Eye (tissue), 1 donor: ENCODE measurements at regions not wholly inside any gene's neighbourhood (a gene's known extent, or its start where the extent isn't known, plus 50 kb on each side); places are given as distances from the start of the nearest gene placed in this dataset.
"Not testable (repeated sequence)": the region's sequence is repeated elsewhere in the genome, so short reads cannot be mapped to it uniquely, and the experiment has no call there.

Source experiments
- DNase-seq: peaks from one replicate; pipeline ENCODE4 v3.0.0-alpha.2; 2015

DNA sequence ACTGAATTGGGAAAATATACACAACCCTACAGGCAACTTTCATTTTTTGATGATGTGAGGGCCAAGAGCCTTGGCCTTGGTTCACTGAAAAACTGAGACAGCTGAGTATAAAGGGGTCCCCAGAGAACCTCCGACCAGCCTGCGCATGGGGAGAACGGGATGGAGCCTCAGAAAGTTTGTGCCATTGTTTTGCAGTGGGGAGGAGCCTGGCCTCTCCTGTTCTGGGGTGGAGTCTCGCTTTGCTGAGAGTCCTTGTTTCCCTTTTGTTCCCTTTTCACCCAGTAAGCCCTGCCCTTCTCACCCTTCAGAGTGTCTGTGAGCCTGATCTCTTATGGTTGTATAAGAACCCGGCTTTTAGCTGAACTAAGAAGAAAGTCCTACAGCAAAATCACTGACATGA, 193.2 kb upstream of the AKR1E2 start:
- DNase-seq: no peak

DNA sequence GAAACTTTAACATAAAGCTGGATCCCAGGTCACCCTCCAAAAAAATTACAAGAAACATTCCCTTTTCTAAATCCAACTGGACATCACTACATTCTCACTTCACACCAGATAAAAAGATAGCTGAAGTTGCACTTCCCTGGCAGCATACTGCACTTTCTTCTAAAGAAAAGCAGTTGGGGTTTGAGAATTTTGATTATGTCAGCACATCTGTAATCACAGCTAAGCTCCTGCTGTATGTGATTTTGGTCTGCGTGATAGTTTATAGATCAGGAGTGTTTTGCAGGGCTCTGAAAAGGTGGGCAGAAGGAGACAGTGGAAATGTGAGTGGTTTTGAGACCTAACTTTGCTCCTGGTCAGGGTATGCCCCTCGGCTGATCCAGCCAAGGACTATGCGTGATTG, 199.1 kb upstream of the AKR1E2 start:
- no peak for DNase-seq

DNA sequence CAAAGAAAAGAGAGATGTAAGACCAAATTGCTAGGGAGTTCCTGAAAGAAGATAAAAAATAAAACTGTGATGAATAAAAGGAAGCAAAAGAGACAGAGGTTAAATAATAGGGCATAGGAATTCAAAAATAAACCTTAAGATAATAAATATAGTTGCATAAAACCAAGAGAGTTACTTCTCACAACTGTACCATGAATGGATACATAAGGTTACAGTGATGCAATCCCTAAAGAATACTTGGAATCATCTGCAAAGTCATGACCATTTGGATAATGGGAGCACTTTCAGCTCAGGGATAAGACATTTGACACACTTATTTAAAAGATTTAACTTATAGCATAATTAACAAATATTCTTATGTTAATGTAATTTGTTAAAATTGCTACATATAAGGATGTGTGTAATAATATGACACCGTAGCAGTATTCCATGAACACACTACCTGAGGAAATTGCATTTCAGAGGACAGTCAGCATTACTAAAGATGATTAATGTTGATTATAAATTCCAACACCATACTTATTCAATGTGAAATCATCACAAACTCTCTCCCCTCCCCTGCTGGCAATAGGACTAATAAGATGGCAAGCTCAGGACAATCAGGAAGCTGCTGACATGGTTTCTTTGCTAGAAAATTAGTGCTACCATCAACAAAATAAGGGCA, 202.1 kb upstream of the AKR1E2 start:
- DNase-seq: no peak

DNA sequence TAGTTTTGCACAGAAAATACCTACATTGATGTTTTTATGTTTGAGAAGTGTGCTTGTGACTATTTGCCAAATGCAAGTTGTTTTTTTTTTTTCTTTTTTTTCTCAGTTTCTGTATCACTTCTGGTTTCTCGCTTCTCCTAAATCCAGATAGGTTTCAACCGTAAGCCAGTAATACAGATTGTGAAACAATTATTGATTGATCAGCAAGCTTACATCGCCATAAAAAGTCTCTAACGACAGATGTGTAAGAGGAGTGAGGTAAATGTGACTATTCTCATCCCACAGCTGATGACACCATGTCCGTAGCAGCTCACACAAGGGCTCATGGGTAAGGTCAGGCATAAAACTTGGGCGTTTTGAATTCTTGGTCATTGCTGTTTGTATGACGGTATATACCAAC, 202.8 kb upstream of the AKR1E2 start:
- no peak for DNase-seq

DNA sequence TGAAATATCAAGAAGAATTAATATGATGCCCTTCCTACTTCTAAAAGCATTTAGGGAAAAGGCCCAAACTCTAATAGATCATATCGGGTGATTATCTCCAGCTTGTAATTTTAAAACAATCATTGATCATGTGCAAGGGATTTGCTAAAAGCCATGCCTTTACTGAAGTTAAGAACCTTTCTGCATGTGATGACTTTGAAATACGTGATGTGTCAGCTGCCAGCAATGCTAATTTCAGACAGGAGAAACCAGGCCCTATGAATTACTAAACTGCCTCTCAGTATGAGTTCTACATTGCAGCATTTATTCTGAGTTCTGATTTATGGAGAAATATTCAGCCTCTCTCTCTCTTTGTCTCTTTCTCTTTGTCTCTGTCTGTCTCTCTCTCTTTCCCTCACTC, 203.6 kb upstream of the AKR1E2 start:
- DNase-seq: no peak

DNA sequence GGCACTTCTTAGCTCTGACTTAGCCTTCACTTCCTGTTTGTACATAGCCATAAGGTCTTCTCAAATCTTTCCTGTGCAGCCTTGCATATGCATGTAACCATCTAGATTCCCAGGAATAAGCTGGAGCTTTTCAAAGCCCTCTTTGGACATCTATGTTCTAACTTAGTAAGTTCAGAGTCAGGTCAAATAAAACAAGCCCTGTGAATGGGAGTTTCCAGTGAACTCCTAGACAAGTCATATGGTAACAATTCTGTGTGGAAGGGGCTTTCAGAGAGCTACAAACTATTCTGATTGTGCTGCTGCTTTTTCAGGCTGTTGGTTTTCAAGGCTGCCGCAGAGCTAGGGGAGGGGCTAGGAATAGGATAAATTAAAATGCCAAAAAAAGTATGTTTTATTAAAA, 208.4 kb upstream of the AKR1E2 start:
- no peak for DNase-seq

DNA sequence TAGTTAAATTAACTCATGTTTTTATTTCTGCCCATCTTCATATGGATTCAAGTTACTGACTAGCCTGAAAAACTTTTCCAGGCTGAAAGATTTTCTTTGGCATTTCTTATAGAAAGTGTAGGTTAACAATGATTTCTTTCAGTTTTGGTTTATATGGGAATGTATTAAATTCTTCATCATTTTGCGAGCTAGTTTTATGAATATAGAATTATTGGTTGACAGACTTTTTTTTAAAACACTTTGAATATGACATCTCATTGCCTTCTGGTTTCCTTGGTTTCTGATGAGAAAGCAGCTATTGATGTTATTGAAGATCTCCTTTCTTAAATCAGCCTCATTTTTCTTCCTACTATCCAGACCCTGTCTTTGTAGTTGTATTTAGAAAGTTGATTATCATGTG, 211.0 kb upstream of the AKR1E2 start:
- DNase-seq: no peak

DNA sequence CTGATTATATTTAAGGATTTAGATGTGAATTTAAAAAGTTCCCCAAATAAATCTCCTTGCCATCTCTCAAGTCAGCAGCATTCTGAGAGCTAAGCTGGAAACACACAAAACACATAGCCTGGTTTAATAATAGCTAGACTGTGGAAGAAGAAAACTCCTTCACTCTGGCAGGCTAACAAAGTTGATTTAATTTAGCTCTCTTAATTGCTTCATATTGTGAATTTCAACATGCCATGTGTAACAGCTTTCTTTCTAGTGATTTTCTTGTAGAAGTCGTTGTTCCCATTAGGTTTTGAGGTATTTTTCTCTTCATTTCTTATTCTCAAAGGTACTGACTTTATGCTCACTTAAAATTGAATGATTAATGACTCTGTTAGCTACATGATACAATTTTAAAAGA, 216.8 kb upstream of the AKR1E2 start:
- DNase-seq: no peak

DNA sequence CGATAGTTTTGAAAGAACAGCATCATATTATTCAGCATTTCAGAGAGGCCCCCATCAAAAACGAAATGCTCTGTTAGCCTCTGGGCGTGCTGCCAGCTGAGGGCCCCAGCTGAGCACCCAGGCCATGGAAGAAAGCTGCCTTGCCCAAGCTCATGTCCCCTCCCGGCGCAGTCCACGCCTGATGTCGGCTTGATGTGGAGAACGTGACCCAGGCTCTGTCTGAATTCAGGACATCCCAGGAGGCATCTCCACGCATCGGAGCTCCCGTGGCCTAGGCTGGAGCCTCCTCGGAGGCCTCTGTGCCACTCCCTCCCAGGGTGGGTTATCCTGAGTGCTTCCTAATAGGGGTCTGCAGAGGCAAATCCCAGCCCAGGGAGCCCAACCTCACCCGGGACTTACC, 218.3 kb upstream of the AKR1E2 start:
- no peak for DNase-seq

DNA sequence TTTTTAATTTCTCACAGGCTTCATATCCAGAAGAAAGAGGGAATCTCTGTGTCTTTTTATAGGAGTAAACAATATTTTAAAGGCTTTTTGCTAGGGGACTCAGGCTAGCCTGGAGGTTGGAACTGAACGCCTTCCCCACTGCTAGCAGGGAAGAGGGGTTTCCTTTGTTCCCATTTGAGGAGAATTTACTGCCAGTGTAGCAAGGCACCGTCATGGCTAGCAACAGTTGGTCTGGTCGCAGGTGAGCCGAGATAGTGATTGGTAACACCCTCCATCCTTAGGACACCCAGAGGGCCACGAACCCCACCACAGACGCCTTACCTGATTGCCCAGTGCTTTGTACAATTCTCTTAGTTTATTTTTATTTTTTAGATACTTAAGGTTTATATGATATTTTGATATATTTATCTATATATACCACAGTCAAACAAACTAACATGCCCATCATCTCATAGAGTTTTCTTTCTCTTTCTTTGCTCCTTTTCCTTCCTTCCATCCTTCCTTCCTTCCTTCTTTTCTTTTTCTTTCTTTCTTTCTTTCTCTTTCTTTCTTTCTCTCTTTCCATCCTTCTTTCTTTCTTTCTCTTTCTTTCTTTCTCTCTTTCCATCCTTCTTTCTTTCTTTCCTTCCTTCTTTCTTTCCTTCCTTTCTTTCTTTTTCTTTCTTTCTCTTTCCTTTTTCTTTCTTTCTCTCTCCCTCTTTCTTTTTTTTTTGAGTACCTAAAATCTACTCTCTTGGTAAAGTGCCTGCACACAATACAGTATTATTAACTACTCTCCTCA, 219.0 kb upstream of the AKR1E2 start:
- no peak for DNase-seq

DNA sequence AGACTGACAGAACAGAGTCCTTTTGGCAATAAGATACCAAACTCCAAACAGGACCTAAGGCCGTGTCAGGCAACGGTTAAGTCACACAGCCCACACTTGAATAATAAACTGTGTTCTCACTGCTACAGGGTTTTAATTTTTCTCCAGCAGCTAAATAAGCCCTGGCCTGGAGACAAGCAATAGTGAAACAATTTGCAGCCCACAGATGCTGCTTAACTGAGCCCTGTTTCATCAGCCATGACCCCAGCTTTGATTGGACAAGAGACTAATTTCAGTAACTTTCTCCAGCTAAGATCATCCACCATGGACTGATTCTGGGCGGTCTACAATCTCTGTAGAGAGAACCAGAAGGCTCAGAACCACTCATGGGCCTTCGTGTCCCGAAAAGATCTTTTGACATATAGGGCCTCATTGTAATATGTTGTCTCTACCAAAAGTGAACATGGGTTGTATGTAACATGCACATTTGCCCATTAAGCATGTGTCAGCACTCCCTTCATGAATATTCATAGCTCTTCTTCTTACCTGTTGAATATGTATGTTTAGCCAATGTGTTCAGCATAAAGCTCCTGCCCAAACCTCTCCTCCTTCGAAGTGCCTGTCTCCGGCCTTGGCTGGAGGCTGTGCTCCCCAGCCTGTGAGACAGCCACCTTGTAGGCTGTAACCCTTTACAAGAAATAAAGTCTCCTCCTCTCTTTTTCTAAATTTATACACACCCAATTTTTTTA, 223.1 kb upstream of the AKR1E2 start:
- DNase-seq: no peak

DNA sequence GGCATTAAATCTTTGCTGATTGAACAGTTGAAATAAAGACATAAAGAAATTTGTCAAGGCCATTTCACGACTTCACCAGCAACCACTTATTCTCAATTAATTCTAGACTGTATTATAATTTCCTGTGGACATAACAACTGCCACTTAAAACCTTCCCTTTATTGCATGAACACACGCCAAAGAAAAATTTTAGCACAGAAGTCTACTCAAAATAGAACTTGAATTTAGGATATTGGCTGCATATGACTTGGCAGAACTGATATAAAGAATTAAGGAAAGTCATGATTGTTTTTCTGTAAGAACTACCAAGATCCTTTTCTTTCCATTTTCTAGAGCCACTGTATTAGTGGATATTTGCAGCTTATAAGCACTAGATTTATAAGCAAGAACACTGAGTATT, 226.5 kb upstream of the AKR1E2 start:
- DNase-seq: no peak

DNA sequence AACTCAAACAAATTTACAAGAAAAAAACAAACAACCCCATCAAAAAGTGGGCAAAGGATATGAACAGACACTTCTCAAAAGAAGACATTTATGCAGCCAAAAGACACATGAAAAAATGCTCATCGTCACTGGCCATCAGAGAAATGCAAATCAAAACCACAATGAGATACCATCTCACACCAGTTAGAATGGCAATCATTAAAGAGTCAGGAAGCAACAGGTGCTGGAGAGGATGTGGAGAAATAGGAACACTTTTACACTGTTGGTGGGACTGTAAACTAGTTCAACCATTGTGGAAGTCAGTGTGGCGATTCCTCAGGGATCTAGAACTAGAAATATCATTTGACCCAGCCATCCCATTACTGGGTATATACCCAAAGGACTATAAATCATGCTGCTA, 228.1 kb upstream of the AKR1E2 start:
- DNase-seq: not testable (repeated sequence)

DNA sequence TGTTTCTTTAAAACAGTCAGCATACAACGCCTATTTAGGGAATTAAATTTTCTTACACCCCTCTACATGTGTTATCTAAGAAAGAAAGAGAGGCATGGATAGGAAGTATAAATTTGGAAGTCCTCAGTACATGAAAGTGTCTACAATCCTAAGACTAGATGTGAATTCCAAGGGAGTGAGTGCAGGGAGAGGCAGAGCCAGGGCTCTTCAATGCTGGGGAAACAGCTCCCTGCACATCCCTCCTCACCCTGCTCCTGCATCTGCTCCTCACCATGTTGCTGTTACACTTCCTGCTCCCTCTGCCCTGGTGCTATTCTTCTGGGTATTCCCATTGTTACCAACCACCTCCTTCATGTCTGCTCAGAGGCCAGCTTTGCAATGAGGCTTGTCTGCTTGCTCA, 229.1 kb upstream of the AKR1E2 start:
- no peak for DNase-seq

DNA sequence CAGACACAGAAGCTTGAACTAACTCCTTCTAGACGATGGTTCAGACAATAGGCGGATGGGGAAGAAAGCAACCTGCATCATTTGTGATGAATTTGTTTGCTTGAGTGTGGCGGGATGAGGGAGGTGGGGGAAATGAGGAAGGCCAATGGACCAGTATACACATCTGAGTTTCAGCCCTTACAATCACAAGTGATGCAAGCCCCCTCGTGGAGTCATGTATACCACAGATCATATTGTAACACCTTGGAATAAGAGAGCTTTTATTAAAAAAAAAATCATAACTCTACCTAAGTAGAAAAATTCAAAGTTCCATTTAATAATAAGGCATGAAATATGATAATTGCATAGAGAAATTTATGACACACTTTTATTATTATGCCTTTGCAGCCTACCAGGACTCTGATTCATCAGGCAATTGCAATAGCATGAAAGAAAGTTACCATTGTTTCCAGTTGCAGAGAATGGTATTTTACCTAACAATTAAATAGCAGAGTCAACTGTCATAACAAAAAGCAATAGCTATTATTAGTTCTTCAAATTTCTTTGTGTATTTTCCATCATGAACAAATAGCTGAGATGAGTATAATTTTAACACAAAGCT, 230.2 kb upstream of the AKR1E2 start:
- no peak for DNase-seq

DNA sequence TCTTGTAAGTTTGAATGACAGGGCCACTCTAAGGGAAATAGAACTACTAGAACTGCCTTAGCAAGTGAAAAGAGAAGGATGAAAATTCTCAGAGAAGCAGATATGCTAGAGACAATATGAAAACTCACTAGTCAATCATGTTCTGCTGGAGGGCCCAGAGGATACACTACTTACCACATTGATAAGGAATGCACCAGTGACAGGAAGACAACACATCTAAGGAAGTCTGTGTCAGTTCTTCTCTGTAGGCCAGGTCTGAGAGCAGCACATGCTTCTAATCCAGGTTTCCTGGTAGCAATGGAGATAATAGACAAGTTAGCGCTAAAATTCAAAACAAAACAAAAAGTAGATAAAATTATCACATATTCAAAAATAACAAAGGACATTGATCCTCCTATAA, 235.2 kb upstream of the AKR1E2 start:
- DNase-seq: no peak

DNA sequence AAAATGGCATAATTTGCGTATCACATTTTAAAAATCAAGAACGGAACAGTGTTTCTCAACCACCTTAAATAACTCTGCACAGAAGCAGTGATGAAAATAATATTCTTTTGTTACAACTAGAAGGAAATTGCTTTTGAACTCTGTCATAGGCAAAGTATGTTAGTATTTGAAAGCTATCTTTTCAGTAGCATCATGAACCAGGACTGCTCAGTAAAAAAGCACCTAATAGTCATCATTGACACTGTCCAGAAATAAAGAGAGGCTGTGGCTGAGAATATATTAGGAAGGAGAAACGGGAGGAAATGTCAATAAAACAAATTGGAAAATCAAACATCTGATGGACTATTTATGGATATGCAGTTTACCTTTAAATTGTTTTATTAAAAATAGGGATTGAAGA, 237.2 kb upstream of the AKR1E2 start:
- no peak for DNase-seq

DNA sequence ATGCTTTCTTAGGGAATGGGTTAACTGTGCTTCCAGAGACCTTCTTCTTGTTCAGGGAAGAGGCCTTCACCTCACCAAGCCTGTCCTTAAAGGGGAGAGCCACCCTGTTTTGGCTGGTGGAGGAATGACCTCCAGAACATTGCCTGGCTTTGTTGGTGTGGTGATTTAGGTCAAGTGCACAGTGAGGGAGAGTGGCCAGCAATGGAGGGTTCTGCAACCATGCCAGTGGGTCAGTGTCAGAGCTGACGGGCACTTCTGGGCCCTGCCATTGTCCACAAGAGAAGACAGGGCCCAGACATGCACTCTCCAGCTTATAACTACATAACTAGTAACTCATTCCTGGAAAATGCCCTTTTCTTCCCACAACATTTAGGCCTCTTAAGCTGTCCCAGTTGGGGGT, 238.5 kb upstream of the AKR1E2 start:
- no peak for DNase-seq

DNA sequence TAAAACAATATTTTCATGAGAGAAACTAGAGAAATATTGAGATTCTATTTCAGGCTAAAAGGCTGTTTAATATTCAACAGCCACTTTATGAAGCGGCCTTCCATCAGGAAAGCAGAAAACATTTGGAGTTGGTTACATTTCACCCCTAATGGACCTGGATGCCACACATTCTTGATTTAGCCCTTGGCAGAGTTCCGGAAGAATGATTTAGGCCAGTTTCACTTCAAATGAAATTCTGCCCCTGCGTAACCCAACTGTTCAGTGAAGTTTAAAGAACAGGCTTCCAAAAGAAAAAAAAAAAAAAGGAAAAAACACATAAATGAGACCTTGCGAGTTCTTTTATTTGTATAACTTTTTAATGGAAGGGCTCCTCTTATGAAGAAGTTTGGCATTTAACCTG, 239.2 kb upstream of the AKR1E2 start:
- peak; percentile 28 for DNase-seq

DNA sequence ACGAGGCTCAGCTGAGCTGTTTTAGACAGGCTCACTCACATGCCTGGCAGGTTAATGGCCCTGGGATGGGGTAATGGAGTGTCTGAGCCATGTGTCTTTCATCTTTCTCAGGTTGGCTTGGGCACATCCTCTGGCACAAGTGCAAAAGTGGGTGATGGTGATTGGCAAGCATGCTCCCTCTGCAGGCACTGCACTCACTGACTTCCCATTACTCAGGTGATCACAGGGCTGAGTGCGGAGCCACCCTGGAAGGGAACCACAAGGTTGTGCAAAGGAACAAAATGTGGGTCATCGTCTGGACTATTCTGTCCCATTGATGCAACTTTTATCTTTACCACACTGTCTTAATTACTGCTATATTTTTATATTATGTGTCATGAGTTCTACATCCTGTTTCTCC, 244.1 kb upstream of the AKR1E2 start:
- no peak for DNase-seq

DNA sequence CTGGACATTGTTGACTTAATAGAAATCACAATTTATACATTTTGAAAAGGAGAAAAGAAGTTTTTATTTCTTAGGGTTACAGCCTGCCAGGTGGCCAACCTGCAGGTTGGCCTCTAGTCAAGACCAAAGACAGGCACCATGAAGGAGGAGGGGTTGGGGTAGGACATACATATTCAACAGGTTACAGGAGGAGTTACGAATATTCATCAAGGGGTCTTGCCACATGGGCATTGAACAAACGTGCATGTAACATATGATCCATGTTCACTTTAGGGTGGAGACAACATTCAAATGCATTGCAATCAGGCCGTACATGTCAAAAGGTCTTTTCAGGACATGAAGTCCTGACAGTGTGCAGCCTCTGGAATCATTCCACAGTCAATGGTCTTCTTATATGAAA, 246.2 kb upstream of the AKR1E2 start:
- DNase-seq: no peak

DNA sequence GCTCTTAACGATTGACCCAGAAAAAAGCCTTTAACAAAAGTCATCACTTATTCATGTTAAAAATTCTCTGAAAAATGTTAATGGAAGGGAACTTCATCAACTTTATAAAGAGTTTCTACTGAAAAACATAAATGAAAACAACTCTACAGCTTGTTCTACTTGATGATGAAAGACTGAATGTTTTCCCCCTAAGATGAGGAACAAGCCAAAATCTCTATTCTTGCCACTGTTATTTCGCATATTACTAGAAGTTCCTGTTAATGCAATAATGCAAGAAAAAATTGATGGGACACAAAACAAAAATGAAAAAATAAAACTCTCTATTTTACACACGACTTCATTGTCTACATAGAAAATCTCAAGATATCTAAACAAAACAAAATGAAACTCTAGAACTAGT, 249.8 kb upstream of the AKR1E2 start:
- no peak for DNase-seq

DNA sequence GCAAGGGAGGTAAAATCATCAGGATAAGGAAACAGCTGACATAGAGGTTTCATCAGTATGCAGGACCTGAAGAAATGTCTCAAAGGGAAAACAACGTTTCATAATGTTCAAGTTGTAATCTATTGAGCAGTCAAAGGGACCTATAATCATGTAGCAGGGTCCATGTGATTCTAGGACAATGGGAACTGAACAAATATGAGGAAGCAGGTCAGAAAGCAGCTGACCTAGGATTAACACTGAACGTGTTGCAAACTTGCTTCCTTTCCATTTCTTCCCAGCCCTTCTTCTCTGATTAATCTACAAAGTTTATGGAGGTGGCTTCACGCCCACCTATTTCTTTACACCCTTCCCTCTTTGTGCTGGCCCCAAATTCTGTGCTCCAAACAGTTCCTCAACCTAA, 256.9 kb upstream of the AKR1E2 start:
- DNase-seq: no peak

DNA sequence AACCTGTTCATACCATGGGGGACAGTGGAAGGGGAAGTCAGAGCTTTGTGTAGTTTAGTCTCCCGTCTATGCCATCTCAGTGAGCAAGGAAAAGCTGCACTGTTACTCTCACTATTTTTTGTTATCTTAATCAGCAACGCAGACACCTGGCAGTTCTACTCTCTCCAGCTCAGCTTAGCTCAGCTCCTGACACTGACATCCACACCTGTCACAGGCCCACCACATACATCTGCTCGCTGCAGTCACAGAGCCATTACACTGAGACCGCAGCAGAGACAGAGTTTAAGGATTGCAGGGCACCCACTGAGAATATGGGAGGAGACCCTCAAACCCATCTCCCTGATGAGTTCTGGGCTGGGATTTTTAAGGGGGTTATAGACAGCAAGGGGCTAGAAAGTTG, 257.3 kb upstream of the AKR1E2 start:
- no peak for DNase-seq
